GM21529 (cell line): ENCODE measurements at regions not wholly inside any gene's neighbourhood (a gene's known extent, or its start where the extent isn't known, plus 50 kb on each side); places are given as distances from the start of the nearest gene placed in this dataset.
A peak's percentile ranks its signal among the peaks of the same experiment; 100 is the strongest.

Source experiments
- ATAC-seq: cut with Tn5 transposase; IDR thresholded peaks from one replicate; pipeline ENCODE4 v1.9.1; 2021; ENCODE audit not compliant: unreplicated experiment

DNA sequence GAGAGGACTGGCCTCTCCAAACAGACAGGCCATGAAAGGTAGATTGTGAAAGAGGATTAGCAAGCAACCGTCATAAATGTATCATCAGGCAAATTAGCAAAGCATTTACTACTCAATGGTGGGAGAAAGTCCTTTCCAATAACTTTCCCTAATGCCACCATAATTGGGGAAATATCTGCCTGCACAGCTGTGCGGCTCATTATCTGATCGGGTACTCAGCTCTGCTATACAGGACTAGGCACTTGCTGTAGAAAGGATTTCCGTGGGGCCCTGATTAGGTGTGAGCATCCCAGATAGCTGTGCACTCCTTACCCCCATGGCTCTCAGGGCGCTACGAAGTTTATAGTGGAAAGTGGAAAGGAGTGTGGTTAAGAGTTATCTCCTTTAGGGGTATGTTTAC lies 309.7 kb upstream of the PLET1 start:
- no peak for ATAC-seq

DNA sequence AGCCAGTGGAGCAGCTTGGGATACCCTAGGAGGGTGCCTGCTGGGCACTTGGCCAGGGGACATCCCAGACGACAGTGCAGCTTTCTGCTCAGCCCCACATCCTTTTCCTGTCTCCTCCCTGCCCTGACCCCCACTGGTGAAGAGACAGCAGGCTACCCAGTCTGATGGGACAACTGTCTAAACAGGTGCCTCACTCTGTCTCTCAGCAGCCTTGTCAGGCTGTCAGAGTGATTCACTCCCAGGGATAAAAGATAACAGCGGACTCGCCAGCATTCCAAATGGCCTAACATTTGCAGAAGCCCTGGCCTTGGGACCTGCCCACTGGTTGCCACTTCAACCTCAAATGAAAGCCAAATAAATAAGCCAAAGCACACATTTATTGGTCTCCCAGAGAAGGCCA lies 318.6 kb upstream of the PLET1 start:
- no peak for ATAC-seq

DNA sequence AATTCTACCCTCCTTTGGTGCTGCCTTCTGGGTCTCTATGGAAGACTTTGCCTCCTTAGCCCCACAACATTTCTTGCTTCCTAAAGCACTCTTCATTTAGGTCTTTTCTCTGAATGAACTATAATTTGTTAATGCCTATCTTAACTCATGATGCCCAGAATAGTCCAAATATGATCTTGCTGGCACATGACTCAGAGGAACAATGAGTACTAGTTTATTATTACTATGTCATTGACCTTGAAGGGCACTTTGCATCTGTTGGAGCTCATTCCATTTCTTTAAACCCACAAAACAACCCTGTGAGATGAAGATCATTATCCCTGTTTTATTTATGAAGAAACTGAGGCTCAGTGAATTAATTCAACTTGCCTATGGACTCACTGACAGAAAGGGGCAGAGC lies 320.2 kb upstream of the PLET1 start:
- no peak for ATAC-seq

DNA sequence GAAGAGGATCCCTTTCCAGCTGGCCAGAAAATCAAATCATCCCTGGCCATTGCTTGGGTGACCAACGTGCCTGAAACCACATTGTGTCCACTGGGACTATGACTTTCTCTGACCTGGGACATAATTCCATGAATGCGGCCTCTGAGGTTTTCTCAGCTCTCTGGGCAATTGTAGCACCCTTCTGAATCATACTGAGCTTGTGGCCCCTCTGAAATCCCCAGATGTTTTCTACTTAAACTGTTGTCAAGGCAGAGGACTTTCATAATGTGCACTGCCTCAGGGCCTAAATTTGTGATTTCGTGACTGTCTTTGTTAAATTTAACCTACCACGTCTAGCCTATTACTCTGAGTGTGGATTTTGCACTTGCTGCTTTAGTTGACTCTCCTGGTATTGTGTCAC lies 321.1 kb upstream of the PLET1 start:
- peak; percentile 31 for ATAC-seq

DNA sequence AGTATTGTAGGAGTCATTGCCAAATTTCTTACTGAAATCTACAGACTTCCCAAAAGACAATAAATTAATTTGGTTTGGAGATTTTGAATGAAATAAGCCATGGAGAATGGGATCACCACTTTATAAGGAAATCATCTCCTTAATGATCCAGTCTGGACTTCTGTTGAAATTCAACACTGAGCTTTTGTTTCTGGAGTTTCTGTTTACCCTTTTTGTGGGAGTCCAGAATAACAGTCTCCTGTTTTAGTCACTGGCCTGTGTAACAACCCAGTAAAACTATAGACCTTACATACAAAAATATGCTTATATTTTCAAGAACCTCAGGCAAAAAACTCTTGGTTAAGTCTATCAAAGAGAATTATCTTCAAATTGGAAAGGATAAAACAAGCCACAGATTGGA lies 321.7 kb upstream of the PLET1 start:
- no peak for ATAC-seq

DNA sequence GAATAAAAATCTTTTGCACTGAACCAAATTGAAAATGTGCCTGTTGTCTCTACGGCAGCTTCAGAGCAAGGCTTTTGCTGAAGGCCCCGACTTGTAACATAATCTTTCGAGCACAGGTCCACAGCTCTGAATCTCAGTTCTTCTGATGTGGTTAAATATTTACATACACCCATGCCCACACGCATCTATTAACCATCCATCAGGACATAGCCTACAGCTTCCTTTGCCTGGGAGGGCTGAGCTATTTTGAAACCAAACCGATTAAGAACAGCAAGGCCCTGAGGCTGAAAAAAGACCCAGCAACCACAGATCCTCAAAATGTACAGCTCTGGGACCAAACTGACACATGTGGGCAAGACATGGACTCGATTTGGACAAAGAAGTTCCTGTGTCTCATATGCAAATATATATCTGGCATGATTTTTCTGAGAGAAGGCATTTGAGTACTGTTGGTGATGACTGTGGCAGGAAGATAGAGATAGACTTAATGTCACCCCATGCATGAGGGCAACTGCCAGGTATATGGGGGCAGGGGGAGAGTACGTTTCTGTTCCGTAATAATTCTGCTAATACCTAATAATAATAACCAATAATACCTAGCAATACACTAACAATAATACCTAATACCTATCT lies 322.7 kb upstream of the PLET1 start:
- peak; percentile 92 for ATAC-seq

DNA sequence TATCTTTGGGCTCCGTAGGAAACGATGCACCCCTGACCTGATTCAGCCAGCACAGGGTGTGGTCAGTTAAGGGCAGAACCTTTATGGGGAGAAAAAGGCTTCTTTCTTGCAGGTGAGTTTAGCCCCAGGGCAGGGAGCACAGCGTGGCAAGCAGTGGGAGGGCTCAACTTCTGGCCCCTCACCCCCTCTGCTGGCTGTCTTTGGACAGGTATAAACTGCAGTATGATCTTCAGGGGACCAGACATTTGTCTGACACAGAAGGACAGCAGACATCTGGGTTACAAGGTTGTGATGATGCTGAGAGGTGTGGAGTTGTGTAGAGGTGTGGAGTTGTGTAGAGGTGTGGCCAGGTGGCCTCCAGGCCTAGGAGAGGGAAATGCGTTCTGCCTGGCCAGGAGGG lies 324.0 kb upstream of the PLET1 start:
- no peak for ATAC-seq

DNA sequence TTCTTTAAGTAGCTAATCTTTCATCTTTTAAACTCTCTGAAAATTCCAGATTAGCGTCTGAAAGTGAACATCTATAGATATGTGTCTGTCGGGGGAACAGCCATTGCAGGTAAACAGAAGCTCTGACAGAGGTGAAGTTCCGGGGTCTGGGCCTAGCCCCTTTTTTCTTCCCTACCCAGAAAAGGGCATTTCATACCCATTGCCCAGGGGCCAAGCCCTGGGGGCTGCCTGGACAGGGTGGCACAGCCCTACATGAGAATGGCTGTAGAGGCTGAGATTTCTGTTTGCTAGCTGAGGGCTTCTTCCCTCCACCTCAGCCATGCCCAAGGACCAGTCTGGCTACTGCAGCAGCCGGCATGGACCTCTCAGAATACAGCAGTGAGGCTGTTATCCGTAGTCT lies 327.0 kb upstream of the PLET1 start:
- no peak for ATAC-seq

DNA sequence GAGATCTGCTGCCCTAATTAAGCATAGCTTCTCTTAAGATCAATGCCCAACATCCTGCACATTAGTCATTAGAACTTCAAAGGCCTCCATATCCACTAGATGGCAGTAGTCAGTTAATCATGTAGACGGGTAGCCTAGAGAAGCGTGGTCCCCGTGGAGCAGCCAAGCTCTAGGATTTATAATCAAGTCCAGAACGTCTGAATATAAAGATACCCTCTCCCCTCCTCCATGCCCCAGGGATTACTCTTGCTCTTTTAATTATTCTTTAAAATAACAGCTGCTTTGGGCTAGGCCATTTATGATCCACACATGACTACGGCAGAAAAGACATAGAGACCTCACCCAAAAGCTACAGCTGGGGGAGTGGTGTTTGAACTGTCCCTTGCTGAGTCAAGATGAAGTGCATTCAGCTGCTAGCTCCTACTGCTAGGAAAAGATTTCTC lies 327.6 kb upstream of the PLET1 start:
- peak; percentile 28 for ATAC-seq

DNA sequence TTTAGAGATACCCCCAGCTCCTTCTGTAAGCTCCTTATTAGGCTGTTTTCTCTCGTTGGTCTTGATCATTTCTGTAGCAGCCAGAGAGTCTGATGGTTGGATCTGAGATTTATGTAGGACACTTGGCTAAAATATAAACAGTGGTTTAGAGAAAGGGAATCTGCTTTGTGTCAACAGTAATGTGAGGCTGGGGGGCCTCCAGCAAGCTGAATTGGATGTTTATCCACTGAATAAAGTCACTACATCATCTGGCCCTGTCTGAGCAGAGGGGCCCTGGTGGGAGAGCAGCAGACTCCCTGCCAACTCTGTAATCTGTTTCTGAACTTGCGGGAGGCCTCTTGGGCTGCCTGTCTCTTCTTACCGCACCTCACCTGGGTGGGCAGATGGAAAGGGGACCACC lies 328.5 kb upstream of the PLET1 start:
- ATAC-seq: no peak

DNA sequence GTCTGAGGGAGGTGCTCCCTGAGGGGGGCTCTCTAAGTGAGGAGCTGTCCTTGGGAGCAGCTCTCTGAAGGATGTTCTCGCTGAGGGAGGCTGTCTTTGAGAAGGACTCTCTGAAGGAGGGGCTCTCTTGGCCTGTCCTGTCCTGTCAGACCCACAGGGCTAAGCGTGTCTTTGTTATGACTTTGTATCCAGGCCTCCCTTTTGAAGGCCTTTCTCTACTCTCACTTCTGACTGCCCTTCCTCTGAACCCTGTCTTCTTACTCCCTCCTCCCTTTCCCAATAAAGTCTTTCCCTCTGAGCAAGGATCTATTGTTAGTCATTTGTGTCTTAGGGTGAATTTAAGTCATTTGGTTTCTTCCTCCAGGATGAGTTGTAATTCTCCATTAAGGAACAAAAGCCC lies 330.1 kb upstream of the PLET1 start:
- ATAC-seq: no peak

DNA sequence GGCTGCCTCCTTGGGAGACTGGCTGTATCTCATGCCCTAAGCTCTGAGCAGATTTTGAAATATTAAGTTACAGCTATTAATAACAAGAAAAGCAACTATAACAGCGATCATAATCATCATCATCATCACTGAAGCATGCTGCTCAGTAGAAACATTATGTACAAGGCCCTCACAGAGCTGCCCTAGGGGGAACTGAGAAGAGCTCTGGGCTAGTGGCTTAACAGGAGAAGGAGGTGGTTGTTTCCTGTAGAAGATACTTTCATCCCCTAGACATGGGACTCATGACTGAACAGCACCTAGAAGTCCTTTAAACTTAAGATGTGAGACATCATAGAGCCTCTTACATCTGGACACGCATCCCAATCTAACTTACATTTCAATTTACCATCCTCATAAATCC lies 332.8 kb upstream of the PLET1 start:
- ATAC-seq: peak; percentile 63

DNA sequence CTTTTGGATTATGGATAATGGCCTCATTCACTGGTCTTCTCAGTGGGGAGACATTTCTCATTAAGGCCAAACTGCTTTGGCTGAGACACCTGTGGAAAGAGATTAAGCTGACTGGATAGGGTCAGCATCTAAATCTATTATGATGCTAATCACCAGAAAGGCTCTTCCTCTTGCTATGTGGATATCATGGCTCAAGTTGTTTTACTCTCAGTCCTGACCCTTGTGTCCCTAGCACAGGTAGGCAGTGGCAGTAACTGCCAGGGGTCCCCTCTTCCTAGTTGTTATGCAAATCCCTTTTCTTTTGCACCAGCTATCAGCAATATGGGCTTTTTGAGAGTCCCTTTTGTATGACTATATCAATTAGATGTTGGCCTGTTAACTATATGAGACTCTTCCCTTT lies 335.7 kb upstream of the PLET1 start:
- no peak for ATAC-seq

DNA sequence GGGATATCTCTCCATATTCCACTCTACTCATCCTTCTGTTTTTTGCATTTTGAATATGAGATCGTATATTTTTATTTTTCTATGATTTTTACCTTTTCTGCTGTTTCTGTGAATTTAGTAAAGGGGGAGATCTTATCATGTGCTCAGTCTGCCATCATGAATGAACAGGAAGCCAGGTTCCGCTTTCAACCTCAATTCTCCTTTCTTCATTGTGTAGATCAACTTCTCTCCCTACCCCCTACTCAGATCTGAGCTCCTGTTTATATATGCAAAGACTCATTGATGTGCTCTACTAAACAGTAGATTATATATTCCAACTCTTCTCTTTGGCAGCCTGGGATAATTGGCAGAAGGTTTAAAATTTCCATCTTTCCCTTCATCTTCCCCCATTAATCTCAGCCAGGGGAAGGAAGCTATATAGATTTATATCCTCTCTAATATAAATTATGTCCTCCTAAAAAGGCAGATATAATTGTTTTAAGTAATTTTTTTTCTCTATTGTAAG lies 336.7 kb upstream of the PLET1 start:
- no peak for ATAC-seq

DNA sequence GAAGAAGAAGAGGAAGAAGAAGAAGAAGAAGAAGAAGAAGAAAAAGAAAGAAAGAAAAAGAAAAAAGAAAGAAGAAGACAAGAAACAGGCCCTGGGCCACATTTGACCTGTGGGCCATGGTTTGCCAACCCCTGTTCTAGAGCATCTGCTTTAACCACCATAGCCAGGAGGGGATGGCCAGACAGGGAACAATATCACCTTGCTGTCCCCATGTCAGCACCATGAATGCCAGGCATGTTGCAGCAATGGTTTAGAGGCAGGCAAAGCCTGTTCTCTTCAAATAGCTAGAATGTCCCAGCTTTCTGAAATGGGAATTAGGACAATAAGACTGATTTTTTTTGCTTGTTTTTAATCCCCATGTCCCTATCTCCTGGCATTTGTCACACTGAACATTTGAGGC lies 338.6 kb upstream of the PLET1 start:
- ATAC-seq: no peak

DNA sequence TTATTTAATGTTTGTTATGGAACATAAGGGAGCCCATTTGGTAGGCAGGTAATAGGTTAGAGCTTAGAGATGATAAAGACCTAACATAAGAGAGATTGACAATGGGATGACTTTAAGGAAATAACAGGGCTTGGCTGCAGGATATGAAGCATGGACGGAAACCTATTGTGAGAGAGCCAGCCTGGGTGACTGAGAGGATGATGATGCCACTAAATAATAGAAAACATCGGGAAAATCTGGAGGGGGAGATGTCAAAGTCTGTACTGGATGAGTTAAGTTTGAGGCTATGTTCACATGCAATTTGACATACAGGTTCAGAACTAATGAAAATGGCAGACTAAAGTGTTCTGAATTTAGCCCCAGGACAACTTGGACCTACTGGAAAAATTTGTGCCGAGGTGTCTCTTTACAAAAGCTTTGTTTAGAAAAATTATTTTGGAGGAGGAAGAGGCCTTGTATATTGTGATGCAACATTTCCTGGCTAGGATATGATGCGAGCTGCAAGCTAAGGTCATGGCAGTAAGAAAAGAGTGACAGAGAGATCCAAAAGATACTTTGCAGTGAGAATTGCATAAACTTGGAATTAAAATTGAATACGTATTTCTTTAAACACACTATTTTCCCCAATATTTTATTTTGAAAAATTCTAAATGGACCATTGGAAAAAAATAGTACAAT lies 339.3 kb upstream of the PLET1 start:
- no peak for ATAC-seq

DNA sequence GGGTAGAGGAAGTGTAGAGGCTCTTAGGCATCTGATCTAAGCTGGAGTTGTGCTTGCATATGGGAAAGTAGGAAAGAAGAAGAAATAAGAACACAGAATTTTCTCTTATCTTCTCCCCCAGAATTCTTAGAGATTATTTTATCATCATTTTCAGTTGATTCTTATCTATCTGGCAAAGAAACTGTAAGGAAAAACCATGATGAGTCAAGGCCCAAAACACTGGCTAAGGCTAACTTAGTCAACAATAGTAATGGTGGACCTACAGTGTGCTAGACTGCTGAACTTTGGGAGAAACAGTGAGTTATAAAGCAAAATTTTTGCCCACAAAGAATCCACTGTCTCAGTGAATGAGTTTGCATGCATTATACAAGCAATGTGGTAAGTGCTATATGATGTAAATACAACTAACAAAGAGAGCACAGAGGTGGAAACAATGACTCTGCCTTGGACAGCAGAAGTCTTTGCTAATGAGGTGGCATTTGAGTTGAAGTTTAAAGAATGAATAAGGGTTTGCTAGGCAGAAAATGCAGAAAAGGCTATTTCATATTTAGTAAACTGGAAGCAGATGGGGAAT lies 344.5 kb upstream of the PLET1 start:
- ATAC-seq: no peak

DNA sequence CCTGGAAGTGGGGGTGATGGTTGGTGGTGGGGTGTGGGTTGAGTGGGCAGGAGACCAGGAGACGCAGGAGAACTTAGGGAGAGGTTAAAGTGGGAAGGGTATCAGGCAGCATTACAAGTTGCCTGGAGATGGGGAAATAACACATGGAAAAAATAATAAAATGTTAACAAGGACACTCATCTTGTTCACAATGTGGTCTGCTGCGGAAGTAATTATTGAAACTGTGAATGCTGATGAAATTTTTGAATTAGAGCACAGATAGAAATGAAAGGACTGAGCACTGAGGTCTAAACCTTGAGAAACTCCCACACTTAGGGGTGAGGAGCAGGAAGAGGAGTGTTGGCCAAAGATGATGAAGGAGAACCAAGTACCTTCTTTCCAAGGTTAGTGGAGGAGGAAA lies 346.0 kb upstream of the PLET1 start:
- no peak for ATAC-seq

DNA sequence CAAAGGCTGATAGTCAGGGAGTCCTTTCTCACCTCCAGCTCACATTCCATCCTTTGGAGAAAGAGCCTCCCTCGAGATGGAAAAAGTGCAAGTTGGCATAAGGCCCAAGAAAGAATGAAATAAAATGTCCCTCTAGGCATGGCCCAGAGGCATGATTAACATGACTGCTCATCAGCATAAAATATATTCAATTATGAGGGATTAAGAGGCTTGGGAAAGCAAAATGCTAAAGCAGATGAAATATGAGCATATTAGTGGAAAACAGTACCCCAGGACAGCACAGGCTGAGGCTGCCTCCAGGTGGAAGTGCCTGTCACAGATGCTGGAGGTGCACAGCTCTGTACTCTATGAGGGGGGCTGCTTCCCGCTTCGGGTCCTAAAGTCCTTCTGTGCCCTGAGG lies 347.8 kb upstream of the PLET1 start:
- no peak for ATAC-seq

DNA sequence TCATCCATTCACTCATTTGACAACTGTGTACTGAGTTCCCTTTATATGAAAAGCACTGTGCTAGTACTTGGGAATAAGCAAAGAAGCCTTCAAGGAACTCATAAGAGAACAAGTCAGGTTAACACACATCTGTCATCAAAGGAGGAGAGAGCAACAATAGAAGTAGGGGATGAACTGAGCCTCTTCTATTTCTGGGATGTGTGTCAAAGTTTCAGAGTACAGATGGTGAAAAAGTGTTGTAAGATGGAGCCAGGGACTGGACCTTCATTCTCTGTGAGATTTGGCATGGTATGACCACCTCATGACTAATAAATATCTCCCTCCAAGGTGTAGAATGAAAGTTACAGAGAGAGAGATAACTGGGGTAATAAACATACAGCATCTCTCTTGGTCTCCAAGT lies 349.8 kb upstream of the PLET1 start:
- no peak for ATAC-seq

DNA sequence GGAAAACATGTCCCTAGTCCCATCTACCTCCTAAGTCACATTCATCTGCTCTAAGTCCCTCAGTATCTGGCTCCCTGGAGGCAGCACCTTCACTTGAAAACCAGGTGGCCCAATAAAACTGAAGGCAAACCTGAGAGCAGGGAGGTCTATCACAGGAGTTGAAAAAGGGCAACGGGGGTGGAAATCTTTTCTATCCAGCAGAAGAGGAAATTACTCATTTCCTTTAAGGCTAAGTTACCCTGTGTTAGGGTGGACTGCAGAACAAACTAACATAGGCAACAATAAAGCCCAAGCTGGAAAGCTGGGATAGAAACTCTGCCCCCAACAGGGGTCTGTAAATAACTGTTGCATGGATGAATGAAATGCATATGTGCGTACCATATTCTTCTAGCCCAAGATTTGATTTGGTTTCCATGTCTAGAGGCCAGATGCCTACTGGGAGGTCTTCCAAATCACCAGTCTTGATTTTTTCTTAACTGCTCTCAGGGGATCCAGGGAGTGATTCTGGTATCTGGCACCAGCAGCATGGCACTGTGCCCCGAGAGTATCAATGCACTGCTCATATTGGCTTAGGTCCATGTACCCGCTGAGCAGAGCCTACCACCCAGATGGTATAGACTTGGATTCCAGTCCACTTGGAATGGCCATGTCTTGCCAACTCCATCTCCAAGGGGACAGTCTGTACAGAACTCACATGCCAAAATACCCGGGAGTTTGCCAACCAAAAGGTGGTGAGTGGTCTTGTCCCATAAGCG lies 350.0 kb upstream of the NCAM1 start:
- ATAC-seq: no peak

DNA sequence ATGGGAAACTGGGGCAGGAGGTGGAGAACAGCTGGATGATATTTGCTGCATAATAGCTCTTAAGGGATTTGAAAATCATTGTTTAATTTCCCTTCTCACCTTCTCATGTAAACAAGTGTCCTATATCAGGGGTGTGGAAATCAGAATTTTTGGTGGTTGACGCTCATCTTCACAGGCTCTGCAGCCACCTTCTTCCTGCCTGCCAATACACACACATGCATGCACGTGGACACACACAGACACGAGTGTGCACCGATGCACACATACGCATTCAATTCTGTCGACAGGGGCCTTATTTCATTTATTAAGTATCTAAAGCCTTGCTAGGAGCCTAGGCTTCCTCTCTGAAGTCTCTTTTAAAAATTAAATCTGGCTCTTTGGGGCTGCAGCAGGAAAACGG lies 349.4 kb upstream of the NCAM1 start:
- no peak for ATAC-seq
